ENCODE measurements at regions not wholly inside any gene's neighbourhood (a gene's known extent, or its start where the extent isn't known, plus 50 kb on each side); places are given as distances from the start of the nearest gene placed in this dataset.
"Not testable (repeated sequence)": the region's sequence is repeated elsewhere in the genome, so short reads cannot be mapped to it uniquely, and the experiment has no call there.

GRCh38 chr17:72191921-72192799, 71.3 kb downstream of the SOX9 start:
- Mint-ChIP-seq H3K27me3 (ENCODE audit: low read depth) (no peaks in the 10 kb centered on the region), H3K9me3 (ENCODE audit: insufficient read depth) (peaks cover 8% of the 10 kb centered on the region), H3K36me3 (ENCODE audit: low read depth) (no peaks in the 10 kb centered on the region), H3K4me1 (ENCODE audit: low read depth) (no peaks in the 10 kb centered on the region), H3K4me3 (no peak overlapping the region), H3K27ac (no peak overlapping the region)
- ChIA-PET POLR2A (no interaction called here), CTCF (no interaction called here)
- DNase-seq (no peak), ATAC-seq (no peak)

GRCh38 chr17:72192800-72193192, 72.0 kb downstream of the SOX9 start:
- H3K27me3 Mint-ChIP-seq (ENCODE audit: low read depth) = no peaks in the 10 kb centered on the region
- CTCF ChIA-PET = no interaction called here
- ATAC-seq (no peak), DNase-seq (no peak)
- no peaks in the 10 kb centered on the region for H3K36me3 Mint-ChIP-seq (ENCODE audit: low read depth)
- POLR2A ChIA-PET = no interaction called here
- H3K4me3 Mint-ChIP-seq = no peak overlapping the region
- no peak overlapping the region for H3K27ac Mint-ChIP-seq
- no peaks in the 10 kb centered on the region for H3K4me1 Mint-ChIP-seq (ENCODE audit: low read depth)
- peaks cover 8% of the 10 kb centered on the region for H3K9me3 Mint-ChIP-seq (ENCODE audit: insufficient read depth)

DNA sequence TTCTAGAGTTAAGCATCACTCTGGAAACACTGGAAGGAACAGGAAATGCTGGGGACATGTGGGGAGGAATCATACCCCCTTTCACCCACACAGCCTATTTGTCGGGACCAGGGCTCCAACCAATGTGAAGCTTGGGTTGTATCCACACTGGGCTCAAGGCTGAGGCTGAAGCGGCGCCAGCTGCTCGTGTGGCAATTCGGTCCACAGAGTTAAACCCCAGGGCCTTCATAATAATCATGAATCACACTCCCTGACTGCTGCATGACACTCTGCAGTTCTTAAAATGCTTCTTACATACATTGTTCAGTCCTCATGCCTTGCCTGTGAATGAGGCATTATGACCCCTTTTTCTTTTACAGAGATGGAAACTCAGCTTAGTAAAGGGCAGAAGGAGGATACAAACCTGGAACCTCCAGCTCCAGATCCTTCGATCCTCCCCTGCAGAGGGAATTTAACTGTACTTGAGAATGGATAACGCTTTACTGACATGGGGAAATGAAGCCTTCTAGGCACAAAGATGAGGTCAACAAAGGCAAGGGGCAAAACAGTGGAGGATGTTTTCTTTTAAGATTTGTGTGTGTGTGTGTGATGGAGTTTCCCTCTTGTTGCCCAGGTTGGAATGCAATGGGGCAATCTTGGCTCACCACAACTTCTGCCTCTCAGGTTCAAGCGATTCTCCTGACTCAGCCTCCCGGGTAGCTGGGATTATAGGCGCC, 72.7 kb downstream of the SOX9 start:
- CTCF ChIA-PET = no interaction called here

GRCh38 chr17:72194107-72194440, 73.3 kb downstream of the SOX9 start:
- H3K36me3 Mint-ChIP-seq (ENCODE audit: low read depth); H3K27ac Mint-ChIP-seq; POLR2A ChIA-PET; H3K9me3 Mint-ChIP-seq (ENCODE audit: insufficient read depth); DNase-seq; CTCF ChIA-PET; H3K27me3 Mint-ChIP-seq (ENCODE audit: low read depth); H3K4me3 Mint-ChIP-seq; ATAC-seq; H3K4me1 Mint-ChIP-seq (ENCODE audit: low read depth): not testable (repeated sequence)

More for the DNA sequence above, 72.7 kb downstream of the SOX9 start:
- H3K4me1 Mint-ChIP-seq (ENCODE audit: low read depth) = no peaks in the 10 kb centered on the region
- no peaks in the 10 kb centered on the region for H3K36me3 Mint-ChIP-seq (ENCODE audit: low read depth)
- POLR2A ChIA-PET = no interaction called here
- no peak for DNase-seq
- no peaks in the 10 kb centered on the region for H3K27me3 Mint-ChIP-seq (ENCODE audit: low read depth)
- peaks cover 8% of the 10 kb centered on the region for H3K9me3 Mint-ChIP-seq (ENCODE audit: insufficient read depth)
- ATAC-seq = no peak
- H3K27ac Mint-ChIP-seq = no peak overlapping the region
- H3K4me3 Mint-ChIP-seq = no peak overlapping the region

DNA sequence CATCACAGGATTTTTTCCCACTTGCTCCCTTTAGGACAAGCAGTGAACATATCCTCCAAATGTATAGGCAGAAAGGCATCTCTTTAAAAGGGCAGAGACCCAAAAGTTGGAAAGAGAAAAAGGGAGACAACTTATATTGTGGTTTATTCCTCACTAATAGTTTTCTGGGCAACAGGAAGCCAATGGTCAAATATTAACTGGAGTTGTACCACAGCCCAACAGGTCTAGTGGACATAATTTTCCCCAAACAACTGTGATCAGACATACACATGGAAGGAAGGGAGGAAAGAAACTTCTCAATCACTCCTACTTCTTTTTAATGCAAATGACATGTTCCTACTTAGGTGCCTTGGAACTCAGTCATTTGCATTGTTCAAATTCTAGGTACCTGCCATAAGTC, 78.4 kb downstream of the SOX9 start:
- H3K36me3 Mint-ChIP-seq (ENCODE audit: low read depth) = no peaks in the 10 kb centered on the region
- CTCF ChIA-PET = no interaction called here
- no peak overlapping the region for H3K27ac Mint-ChIP-seq
- no peak overlapping the region for H3K4me3 Mint-ChIP-seq
- no peaks in the 10 kb centered on the region for H3K4me1 Mint-ChIP-seq (ENCODE audit: low read depth)
- no peaks in the 10 kb centered on the region for H3K9me3 Mint-ChIP-seq (ENCODE audit: insufficient read depth)
- POLR2A ChIA-PET = no interaction called here
- ATAC-seq (no peak), DNase-seq (no peak)
- no peaks in the 10 kb centered on the region for H3K27me3 Mint-ChIP-seq (ENCODE audit: low read depth)

DNA sequence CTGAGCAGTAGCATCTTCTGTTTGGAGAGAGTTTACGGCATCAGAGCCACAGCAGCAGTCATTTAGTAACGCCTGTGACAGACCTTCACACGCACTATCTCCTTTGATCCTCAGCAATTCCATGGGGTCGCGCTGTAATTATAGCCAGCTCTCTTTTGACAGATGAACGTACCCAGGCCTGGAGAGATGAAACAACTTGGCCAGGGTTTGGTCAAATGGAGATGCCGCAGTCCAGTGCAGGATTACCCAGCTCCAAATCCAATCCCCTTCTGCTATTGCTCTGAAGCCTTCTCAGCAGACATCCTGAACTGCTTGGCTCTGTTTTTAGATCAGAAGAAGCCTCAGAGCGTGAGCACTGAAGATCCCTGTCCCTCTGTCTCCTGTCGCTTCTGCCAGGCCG, 83.9 kb downstream of the SOX9 start:
- ATAC-seq (no peak), DNase-seq (no peak)
- H3K27ac Mint-ChIP-seq = no peak overlapping the region
- no peaks in the 10 kb centered on the region for H3K4me1 Mint-ChIP-seq (ENCODE audit: low read depth)
- H3K36me3 Mint-ChIP-seq (ENCODE audit: low read depth) = no peaks in the 10 kb centered on the region
- no peaks in the 10 kb centered on the region for H3K9me3 Mint-ChIP-seq (ENCODE audit: insufficient read depth)
- no peaks in the 10 kb centered on the region for H3K27me3 Mint-ChIP-seq (ENCODE audit: low read depth)
- CTCF ChIA-PET = no interaction called here
- POLR2A ChIA-PET = no interaction called here
- no peak overlapping the region for H3K4me3 Mint-ChIP-seq

DNA sequence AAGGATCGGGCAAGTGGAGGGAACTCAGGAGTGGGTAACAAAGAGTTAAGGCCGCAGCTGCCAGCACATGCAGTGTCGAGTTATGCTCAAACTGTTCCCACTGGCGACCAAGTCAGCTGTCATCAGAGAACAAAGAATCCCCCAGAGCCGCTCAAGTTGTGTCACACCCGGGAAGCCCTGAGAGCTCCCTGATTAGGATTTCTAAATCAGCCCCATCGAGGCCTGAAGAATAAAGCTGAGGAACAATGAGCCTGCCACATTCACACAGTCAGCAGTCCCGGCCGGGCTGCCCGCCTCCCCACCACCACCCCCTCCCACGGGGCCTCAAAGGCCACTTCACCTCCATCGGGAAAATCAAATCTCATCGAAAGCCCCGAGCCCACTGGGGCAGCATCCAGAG, 84.5 kb downstream of the SOX9 start:
- no peak for DNase-seq
- Mint-ChIP-seq H3K27ac (no peak overlapping the region), H3K36me3 (ENCODE audit: low read depth) (no peaks in the 10 kb centered on the region), H3K4me1 (ENCODE audit: low read depth) (no peaks in the 10 kb centered on the region), H3K27me3 (ENCODE audit: low read depth) (no peaks in the 10 kb centered on the region), H3K4me3 (no peak overlapping the region), H3K9me3 (ENCODE audit: insufficient read depth) (no peaks in the 10 kb centered on the region)
- POLR2A ChIA-PET = no interaction called here
- ATAC-seq = no peak
- CTCF ChIA-PET = no interaction called here

DNA sequence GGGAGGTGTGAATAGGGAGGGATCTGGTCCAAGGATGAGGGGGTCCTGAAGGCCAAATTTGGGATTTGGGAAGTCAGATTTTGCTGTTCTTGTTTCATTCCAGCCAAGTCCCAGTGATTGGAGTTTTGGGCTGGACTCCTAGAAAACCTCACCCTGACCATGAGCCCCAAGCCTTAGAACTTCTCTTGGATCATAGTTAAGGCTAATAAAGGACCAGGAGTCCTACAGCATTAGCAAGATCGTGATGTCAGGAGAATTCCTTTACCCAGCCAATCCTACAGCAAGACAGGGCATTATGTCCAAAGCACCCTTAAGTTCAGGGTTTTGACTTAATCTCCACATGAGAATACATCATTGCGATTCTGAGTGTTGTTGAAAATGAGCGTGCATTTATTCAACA, 85.0 kb downstream of the SOX9 start:
- Mint-ChIP-seq H3K27ac (no peak overlapping the region), H3K9me3 (ENCODE audit: insufficient read depth) (no peaks in the 10 kb centered on the region), H3K4me1 (ENCODE audit: low read depth) (no peaks in the 10 kb centered on the region), H3K27me3 (ENCODE audit: low read depth) (no peaks in the 10 kb centered on the region), H3K36me3 (ENCODE audit: low read depth) (no peaks in the 10 kb centered on the region), H3K4me3 (no peak overlapping the region)
- DNase-seq (no peak), ATAC-seq (no peak)
- POLR2A ChIA-PET = no interaction called here
- CTCF ChIA-PET = no interaction called here

DNA sequence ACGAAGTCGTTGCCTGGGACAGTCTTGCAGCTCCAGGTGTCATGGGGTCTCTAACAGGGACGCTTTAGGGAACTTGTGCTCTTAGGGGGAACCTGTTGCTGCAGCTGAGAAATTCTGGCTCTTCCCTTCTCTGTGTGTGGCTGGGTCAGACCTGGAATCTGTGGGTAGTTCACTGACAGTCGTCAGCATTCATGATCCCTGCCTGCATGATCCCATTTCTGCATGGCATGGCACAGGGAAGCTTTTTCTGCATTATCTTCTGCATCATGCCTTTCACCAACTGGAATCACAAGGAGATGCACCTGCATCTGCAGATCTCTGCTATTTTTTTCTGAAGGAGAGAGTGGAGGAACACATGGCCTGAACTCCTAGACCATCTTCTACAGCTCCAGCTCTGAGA, 85.6 kb downstream of the SOX9 start:
- DNase-seq = no peak
- no peaks in the 10 kb centered on the region for H3K27me3 Mint-ChIP-seq (ENCODE audit: low read depth)
- H3K36me3 Mint-ChIP-seq (ENCODE audit: low read depth) = no peaks in the 10 kb centered on the region
- no peak overlapping the region for H3K4me3 Mint-ChIP-seq
- no peak overlapping the region for H3K27ac Mint-ChIP-seq
- no peak for ATAC-seq
- ChIA-PET CTCF (no interaction called here), POLR2A (no interaction called here)
- H3K4me1 Mint-ChIP-seq (ENCODE audit: low read depth) = no peaks in the 10 kb centered on the region
- H3K9me3 Mint-ChIP-seq (ENCODE audit: insufficient read depth) = no peaks in the 10 kb centered on the region

DNA sequence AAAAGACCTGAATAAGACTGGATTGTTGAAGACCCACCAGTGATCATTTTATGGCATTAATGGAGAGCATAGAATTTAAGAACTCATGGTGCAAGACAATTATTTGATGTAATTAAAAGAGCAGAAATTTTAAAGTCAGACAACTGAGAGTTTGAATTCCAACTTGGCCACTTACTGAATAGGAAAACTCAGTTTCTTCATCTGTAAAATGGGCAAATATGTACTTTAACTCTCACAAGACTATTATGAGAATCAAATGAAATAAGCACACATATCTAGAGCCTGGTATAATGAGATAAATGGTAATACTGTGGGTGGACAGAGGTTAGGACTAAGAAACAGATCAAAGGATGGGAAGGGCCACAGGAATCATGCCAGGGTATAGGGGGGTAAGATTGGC, 88.0 kb downstream of the SOX9 start:
- H3K36me3 Mint-ChIP-seq (ENCODE audit: low read depth) = no peaks in the 10 kb centered on the region
- DNase-seq (no peak), ATAC-seq (no peak)
- no peak overlapping the region for H3K4me3 Mint-ChIP-seq
- ChIA-PET CTCF (no interaction called here), POLR2A (no interaction called here)
- H3K4me1 Mint-ChIP-seq (ENCODE audit: low read depth) = no peaks in the 10 kb centered on the region
- H3K27me3 Mint-ChIP-seq (ENCODE audit: low read depth) = no peaks in the 10 kb centered on the region
- no peaks in the 10 kb centered on the region for H3K9me3 Mint-ChIP-seq (ENCODE audit: insufficient read depth)
- H3K27ac Mint-ChIP-seq = no peak overlapping the region

- CTCF ChIA-PET = no interaction called here
- no peaks in the 10 kb centered on the region for H3K4me1 Mint-ChIP-seq (ENCODE audit: low read depth)
Measured at GRCh38 chr17:72212041-72212440, 91.2 kb downstream of the SOX9 start.

GRCh38 chr17:72215490-72215889, 94.7 kb downstream of the SOX9 start:
- no peak overlapping the region for H3K4me3 Mint-ChIP-seq
- POLR2A ChIA-PET = no interaction called here
- H3K27ac Mint-ChIP-seq = no peak overlapping the region
- peaks cover 18% of the 10 kb centered on the region for H3K27me3 Mint-ChIP-seq (ENCODE audit: low read depth)
- H3K4me1 Mint-ChIP-seq (ENCODE audit: low read depth) = no peaks in the 10 kb centered on the region
- DNase-seq (no peak), ATAC-seq (no peak)
- no peaks in the 10 kb centered on the region for H3K9me3 Mint-ChIP-seq (ENCODE audit: insufficient read depth)
- CTCF ChIA-PET = no interaction called here
- no peaks in the 10 kb centered on the region for H3K36me3 Mint-ChIP-seq (ENCODE audit: low read depth)

More at GRCh38 chr17:72212041-72212440, 91.2 kb downstream of the SOX9 start:
- Mint-ChIP-seq H3K9me3 (ENCODE audit: insufficient read depth) (no peaks in the 10 kb centered on the region), H3K4me3 (no peak overlapping the region), H3K27me3 (ENCODE audit: low read depth) (no peaks in the 10 kb centered on the region), H3K27ac (no peak overlapping the region), H3K36me3 (ENCODE audit: low read depth) (no peaks in the 10 kb centered on the region)
- POLR2A ChIA-PET = no interaction called here
- DNase-seq (no peak), ATAC-seq (no peak)

DNA sequence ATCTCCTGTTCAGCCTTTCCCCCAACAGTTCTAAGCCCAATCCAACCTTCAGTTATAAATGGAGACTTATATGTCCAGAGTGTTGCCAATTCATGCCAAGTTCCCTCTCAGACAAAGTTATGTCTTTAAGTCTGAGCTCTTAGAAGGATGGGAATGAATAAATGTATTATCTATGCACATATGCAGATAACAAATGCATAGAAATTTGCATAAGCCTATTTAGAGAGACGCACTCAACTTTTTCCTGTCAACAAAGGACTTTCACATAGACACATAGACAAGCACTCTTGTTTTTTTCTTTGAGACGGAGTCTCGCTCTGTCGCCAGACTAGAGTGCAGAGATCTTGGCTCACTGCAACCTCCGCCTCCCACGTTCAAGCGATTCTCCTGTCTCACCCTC, 95.1 kb downstream of the SOX9 start:
- H3K4me1 Mint-ChIP-seq (ENCODE audit: low read depth) = no peaks in the 10 kb centered on the region
- CTCF ChIA-PET = no interaction called here
- H3K27ac Mint-ChIP-seq = no peak overlapping the region
- peaks cover 22% of the 10 kb centered on the region for H3K27me3 Mint-ChIP-seq (ENCODE audit: low read depth)
- POLR2A ChIA-PET = no interaction called here
- no peak for DNase-seq
- no peak overlapping the region for H3K4me3 Mint-ChIP-seq
- no peak for ATAC-seq
- no peaks in the 10 kb centered on the region for H3K36me3 Mint-ChIP-seq (ENCODE audit: low read depth)
- no peaks in the 10 kb centered on the region for H3K9me3 Mint-ChIP-seq (ENCODE audit: insufficient read depth)
